Stomach (tissue), 4 donors: ENCODE measurements at regions not wholly inside any gene's neighbourhood (a gene's known extent, or its start where the extent isn't known, plus 50 kb on each side); places are given as distances from the start of the nearest gene placed in this dataset.

Experiments
- EP300 ChIP-seq: sonication (generic); formaldehyde crosslinking; IDR thresholded peaks from one replicate; pipeline ENCODE4 v1.6.1; 2017; ENCODE audit warnings: antibody characterized with exemption
- TF ChIP-seq, protein P1 (sequence below), 7 experiments: fragments of 450-650 bp in 4 of 7; fragments of 200-600 bp in 3 of 7; sonication (generic) in 3 of 7; IDR thresholded peaks; one replicate each; pipeline ENCODE4 v1.5.1; 2016 to 2019; ENCODE audit warnings: antibody characterized with exemption in 7 of 7, control low read depth in 2 of 7, mild to moderate bottlenecking in 1 of 7

- TF ChIP-seq, protein P1, sequence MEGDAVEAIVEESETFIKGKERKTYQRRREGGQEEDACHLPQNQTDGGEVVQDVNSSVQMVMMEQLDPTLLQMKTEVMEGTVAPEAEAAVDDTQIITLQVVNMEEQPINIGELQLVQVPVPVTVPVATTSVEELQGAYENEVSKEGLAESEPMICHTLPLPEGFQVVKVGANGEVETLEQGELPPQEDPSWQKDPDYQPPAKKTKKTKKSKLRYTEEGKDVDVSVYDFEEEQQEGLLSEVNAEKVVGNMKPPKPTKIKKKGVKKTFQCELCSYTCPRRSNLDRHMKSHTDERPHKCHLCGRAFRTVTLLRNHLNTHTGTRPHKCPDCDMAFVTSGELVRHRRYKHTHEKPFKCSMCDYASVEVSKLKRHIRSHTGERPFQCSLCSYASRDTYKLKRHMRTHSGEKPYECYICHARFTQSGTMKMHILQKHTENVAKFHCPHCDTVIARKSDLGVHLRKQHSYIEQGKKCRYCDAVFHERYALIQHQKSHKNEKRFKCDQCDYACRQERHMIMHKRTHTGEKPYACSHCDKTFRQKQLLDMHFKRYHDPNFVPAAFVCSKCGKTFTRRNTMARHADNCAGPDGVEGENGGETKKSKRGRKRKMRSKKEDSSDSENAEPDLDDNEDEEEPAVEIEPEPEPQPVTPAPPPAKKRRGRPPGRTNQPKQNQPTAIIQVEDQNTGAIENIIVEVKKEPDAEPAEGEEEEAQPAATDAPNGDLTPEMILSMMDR (IDR thresholded peaks at IDR 0.05) = no peak
- TF ChIP-seq EP300 = no peak
Observed at GRCh38 chr11:29844701-29845379, 172.0 kb downstream of the KCNA4 start.
